ENCODE measurements at regions not wholly inside any gene's neighbourhood (a gene's known extent, or its start where the extent isn't known, plus 50 kb on each side); places are given as distances from the start of the nearest gene placed in this dataset.

- Histone ChIP-seq H3K14ac (ENCODE audit: insufficient read length) (no peak overlapping the region), H3K56ac (replicated peaks; ENCODE audit: insufficient read length, low read depth, low read length) (no peak overlapping the region), H3K27me3 (replicated peaks in 1 of 4; ENCODE audit: control insufficient read depth in 3 of 4, extremely low read depth in 1 of 4, insufficient read depth in 3 of 4, low read length in 3 of 4) (no peaks in the 10 kb centered on the region), H3K4me1 (replicated peaks in 1 of 4; ENCODE audit: control insufficient read depth in 3 of 4, insufficient read depth in 4 of 4, low read length in 3 of 4) (no peaks in the 10 kb centered on the region), H3K27ac (ENCODE audit: low read depth, low read length) (no peak overlapping the region), H4K20me1 (replicated peaks in 1 of 2; ENCODE audit: control insufficient read depth in 1 of 2, insufficient read depth in 2 of 2, low read length in 2 of 2) (no peaks in the 10 kb centered on the region), H4K91ac (replicated peaks; ENCODE audit: insufficient read length, low read length) (no peak overlapping the region), H2BK15ac (ENCODE audit: low read length) (no peak overlapping the region), H3K18ac (ENCODE audit: extremely low read depth, low read length) (no peak overlapping the region), H3K36me3 (ENCODE audit: control insufficient read depth in 2 of 4, insufficient read depth in 4 of 4, low read length in 3 of 4) (no peaks in the 10 kb centered on the region), H3K4me2 (ENCODE audit: insufficient read depth in 1 of 2, low read depth in 2 of 2, low read length in 2 of 2) (no peak overlapping the region), H3K23ac (ENCODE audit: insufficient read length) (no peak overlapping the region), H3K4ac (replicated peaks; ENCODE audit: insufficient read length, low read depth, low read length) (no peak overlapping the region), H3K9ac (replicated peaks in 1 of 4; ENCODE audit: extremely low read depth in 1 of 4, low read depth in 3 of 4, low read length in 3 of 4) (no peak overlapping the region), H3K79me1 (ENCODE audit: low read depth, low read length) (no peaks in the 10 kb centered on the region), H2AK5ac (ENCODE audit: low read depth, low read length) (no peak overlapping the region), H4K8ac (ENCODE audit: extremely low read depth, insufficient read depth, low read length) (no peak overlapping the region), H2BK12ac (ENCODE audit: low read depth, low read length) (no peak overlapping the region), H2AFZ (ENCODE audit: low read length) (no peak overlapping the region), H3K4me3 (ENCODE audit: extremely low read depth in 1 of 4, insufficient read depth in 2 of 4, low read depth in 3 of 4, low read length in 4 of 4) (no peak overlapping the region), H3K79me2 (ENCODE audit: control insufficient read depth in 1 of 2, insufficient read depth in 2 of 2, low read length in 2 of 2) (no peaks in the 10 kb centered on the region), H4K5ac (ENCODE audit: insufficient read length, low read depth, low read length) (no peak overlapping the region), H3K23me2 (ENCODE audit: low read depth, low read length) (no peaks in the 10 kb centered on the region; the same call in 1 of the 2 replicates), H2BK20ac (ENCODE audit: low read length) (no peak overlapping the region), H2BK5ac (ENCODE audit: low read depth, low read length) (no peak overlapping the region), H3K9me3 (ENCODE audit: insufficient read depth in 2 of 2, low read depth in 1 of 2, low read length in 1 of 2) (no peaks in the 10 kb centered on the region; a peak in 1 of 4 replicates), H2BK120ac (replicated peaks; ENCODE audit: low read depth, low read length) (no peak overlapping the region)
- TF ChIP-seq YY1 (IDR thresholded peaks at IDR 0.05; ENCODE audit: low read depth, low read length), result no peak
- TF ChIP-seq TEAD4 (IDR thresholded peaks at IDR 0.05; ENCODE audit: low read depth, low read length), result no peak
- TF ChIP-seq EZH2 (IDR thresholded peaks at IDR 0.05; ENCODE audit: low read depth, low read length, severe bottlenecking), result no peak
- TF ChIP-seq CREB1 (IDR thresholded peaks at IDR 0.05), result no peak
- no peak for TF ChIP-seq MAFK (IDR thresholded peaks at IDR 0.05; ENCODE audit: low read depth, low read length)
- no peak for TF ChIP-seq ATF3 (IDR thresholded peaks at IDR 0.05; ENCODE audit: insufficient read depth, low read depth, low read length)
- no peak for TF ChIP-seq EGR1 (IDR thresholded peaks at IDR 0.05; ENCODE audit: borderline replicate concordance, low read depth, low read length)
- no peak for TF ChIP-seq GTF2F1 (IDR thresholded peaks at IDR 0.05; ENCODE audit: borderline replicate concordance, low read depth, low read length)
- no peak for TF ChIP-seq CHD2 (IDR thresholded peaks at IDR 0.05; ENCODE audit: low read length)
- no peak for TF ChIP-seq GABPA (IDR thresholded peaks at IDR 0.05; ENCODE audit: borderline replicate concordance, insufficient read depth, low read length)
- no peak for TF ChIP-seq BRCA1 (IDR thresholded peaks at IDR 0.05; ENCODE audit: low read depth, low read length)
- no peak for TF ChIP-seq CTBP2 (IDR thresholded peaks at IDR 0.05; ENCODE audit: borderline replicate concordance, insufficient read depth, insufficient read length, low read length)
- ChIA-PET POLR2A (ENCODE audit: partially characterized antibody) (no interaction called here), CTCF (ENCODE audit: partially characterized antibody) (no interaction called here)
- DNase-seq (ENCODE audit: low read depth in 1 of 2, low spot score in 2 of 2) (no peak), FAIRE-seq (no peak)
- 85% methylated on average over 3 of the region's 3 CpGs; no CpG with 5 or more reads in 1 of the 2 experiments for whole genome bisulfite sequencing, 2 experiments (ENCODE audit: extremely low coverage in 1 of 2, insufficient coverage in 1 of 2, insufficient read length in 1 of 2, insufficient replicate concordance in 2 of 2, low coverage in 1 of 2, low lambda C conversion rate in 2 of 2, missing lambda C conversion rate in 1 of 2)
Observed at GRCh38 chr11:109350091-109350490, 71.9 kb upstream of the C11orf87 start.
